ENCODE measurements at regions not wholly inside any gene's neighbourhood (a gene's known extent, or its start where the extent isn't known, plus 50 kb on each side); places are given as distances from the start of the nearest gene placed in this dataset.
A peak's percentile ranks its signal among the peaks of the same experiment; 100 is the strongest.
"Not testable (repeated sequence)": the region's sequence is repeated elsewhere in the genome, so short reads cannot be mapped to it uniquely, and the experiment has no call there.

DNA sequence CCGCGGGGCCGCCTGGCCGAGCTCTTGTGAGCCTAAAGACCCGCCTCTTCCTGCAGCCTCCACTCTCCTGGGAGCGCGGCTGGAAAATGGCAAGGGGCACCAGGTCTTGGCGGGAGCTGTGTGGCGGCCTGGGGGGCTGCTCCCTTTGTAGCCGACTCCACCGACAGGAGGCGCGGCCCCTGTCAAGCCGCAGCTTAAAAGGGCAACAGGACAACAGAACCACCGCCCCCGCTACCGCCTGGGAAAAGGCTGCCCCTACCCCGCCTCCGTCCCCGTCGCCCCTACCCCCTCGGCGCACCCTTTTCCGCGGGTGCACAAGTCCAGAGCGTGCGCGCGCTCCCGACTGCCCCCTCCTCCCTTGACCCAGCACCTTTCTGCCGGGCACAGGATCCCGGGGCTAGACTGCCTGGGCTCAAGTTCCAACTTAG lies 60.3 kb downstream of the GOLGA8K start:
- DNase-seq (ENCODE audit: low spot score) = peak; percentile 0

DNA sequence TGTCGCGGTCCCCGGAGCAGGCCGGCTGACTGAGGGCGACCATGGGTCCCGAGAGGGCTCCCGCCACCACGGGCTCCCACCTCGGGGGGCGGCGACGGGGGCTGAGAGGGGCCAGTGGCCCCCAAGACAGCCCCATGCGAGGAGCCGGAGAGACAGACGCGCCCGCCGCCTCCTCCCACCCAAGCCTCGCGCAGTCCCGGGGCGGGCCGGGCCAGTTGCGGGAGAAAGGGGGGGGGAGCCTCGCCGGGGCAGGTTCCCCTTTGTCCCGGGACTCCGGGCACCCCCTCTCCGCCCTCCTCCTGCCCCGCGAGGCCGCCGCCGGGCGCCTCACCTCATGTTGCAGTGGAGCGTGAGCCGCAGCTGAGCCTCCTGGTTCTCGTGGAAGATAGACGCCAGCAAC lies 60.8 kb downstream of the GOLGA8K start:
- not testable (repeated sequence) for DNase-seq (ENCODE audit: low spot score)

DNA sequence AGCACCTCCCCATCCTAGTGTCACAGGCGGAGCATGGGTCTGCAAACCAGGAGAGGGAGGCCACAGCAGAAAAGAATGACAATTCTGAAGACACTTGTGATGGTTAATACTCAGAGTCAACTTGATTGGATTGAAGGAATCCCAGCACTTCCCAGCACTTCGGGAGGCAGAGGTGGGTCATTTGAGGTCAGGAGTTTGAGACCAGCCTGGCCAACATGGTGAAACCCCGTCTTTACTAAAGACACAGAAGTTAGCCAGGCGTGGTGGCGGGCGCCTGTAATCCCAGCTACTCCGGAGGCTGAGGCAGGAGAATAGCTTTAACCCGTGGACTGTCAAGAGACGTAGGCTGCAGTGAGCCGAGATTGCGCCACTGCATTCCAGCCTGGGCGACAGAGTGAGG lies 61.6 kb downstream of the GOLGA8K start:
- not testable (repeated sequence) for DNase-seq (ENCODE audit: low spot score)

DNA sequence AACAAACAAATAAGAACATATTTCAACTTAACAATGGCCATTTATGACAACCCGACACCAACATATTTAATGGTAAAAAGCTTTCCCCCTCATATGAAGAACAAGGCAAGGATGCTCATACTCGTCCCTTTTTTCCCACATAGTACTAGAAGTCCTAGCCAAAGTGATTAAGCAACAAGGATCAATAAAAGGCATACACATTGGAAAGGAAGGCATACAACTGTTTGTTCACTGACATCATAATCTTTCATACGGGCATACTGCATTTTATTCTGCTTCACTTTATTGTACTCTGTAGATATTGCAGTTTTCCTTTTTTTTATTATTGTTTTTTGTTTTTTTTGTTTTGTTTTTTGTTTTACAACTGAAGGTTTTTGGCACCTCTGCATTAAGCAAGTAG lies 66.3 kb downstream of the GOLGA8K start:
- DNase-seq (ENCODE audit: low spot score) = not testable (repeated sequence)

DNA sequence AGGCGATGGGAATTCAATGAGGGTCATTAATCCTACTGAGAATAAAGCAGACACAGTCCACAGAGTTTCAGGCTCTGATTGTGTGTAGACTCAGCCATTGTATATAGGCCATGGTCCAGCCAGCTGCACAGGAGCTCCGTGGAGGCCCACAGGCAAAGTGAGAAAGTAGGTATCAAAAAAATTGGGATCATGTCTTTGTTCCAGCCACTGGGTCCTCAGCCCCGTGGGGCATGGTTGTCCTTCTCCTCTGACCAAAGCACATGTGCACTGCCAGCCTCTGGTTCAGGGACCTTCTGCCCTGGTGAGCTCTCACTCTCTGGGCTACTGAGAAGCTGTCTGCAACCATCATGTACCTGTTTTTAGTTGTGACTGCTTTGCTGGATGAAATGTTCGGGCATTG lies 79.7 kb downstream of the GOLGA8K start:
- DNase-seq (ENCODE audit: low spot score) = not testable (repeated sequence)

DNA sequence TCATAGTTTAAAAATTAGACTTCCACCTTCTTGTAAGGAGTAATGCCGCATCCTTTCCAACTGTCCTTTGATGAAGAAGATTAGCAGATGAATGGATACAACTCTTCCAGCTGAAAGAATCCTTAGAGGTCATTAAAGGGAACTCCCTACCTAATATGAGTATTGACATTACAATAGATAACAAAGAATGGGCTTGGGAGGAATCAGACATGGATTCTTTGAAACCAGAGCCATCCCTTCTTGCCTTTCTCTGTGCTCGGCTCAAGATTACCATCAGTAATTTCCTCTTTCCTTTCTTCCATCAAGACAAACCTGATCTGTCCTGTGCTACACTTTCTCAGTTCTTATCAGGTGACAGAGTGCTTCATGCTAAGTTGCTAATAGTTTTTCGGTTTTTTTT lies 83.8 kb downstream of the GOLGA8K start:
- DNase-seq (ENCODE audit: low spot score) = not testable (repeated sequence)

DNA sequence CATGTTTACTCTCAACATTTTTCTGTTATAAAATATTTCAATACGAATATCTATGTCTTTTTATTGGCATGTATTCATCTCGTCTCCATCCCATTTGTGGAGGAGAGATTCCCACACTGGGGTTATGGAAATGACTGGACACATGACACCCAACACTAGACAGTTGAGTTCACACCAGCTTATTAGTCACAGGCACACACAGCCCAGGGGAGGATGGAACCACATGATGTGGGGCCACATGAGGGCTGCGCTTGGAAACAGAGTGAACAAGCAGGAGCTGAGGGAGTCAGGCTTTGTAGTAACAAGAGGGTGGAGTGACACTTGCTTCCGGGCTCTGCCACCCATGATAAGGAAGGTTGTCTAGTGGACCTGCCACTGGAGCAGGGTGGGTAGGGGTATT lies 86.6 kb downstream of the GOLGA8K start:
- DNase-seq (ENCODE audit: low spot score) = not testable (repeated sequence)

DNA sequence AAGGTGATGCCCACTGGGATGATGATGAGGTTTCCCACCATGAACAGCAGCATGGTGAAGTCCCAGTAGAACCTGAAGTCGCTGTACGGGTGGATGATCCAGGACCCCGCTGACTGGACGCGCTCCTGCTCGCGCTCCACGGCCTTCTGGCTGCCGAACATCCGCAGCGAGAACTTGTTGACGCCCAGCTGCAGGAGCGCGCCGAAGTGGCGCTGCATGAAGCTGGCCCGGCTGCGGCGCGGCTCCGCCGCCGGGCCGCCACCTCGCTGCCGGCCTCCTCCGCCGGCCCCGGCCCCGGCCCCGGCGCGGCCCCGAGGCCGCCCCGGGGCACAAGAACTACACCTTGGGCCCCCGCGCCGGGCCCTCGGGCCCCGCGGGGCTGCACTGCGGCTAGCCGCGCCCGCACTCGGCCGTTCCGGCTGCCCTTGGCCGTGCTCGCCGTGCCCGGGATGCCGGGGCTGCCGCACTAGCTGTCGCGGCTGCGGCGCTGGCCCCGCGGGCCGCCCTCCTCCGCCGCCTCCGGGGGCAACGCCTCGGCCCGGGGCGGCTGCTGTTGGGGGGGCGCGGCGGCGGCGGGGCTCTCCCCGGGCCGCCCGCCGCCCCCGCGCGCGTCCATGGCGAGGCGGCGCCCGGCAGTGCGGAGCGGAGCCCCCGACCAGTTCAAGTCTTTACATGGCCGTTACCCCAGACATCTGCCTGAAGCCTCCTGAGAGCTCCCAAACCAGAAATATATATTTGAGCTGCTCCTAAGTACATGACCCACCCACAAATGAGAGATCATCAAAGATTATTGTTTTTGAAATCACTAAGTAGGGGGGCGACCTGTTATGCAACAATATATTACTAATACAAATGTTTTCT lies 87.8 kb downstream of the GOLGA8K start:
- DNase-seq (ENCODE audit: low spot score) = not testable (repeated sequence)

DNA sequence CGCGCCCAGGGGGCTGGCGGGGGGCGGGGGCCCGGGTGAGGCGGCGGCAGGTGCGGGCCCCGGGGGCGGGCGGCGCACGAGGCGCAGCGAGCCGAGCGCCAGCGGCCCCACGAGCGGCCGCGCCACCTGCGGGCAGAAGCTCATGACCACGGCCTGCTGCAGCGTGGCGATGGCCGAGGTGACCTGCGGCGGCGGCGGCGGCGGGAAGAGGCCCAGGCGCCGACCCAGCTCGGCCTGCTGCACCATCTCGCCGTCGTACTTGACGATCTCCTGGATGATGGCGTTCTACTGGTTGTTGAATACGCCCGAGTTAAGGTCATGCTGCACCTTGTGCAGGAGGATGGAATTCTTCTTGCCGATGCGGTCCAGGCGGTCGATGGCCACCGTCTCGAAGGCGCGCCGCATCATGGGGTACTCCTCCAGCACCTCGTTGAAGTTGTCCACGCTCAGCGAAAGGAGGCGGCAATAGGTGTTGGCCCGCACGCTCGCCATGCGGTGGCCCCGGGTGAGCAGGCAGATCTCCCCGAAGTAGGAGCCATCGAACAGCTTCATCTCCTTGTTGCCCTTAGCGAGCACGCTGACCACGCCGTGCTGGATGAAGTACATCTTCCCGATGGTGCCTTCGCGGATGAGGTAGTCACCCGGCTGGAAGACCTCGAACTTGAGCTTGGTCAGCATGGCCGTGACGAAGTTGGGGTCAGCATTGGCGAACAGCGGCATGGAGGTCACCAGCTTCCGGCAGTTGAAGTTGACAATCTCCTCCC lies 89.5 kb downstream of the GOLGA8K start:
- DNase-seq (ENCODE audit: low spot score) = not testable (repeated sequence)

DNA sequence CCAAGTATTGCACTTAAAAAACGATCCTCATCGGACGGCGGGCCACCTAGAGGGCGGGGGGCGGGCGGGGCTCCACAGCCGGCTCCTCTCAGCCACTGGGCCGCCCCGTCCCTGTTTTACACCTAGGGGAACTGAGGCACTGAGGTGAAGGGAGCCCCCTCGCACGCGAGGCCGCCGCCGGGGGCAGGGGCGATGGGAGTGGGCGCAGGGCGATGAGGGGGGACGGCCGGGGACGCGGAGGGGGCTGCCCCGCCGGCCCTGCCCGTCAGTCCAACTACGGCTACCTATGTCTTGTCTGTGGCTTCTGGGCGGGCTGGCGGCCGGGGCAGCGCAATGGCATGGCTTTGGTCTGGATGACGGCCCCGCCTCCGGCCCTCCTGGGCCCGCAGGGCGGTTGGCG lies 90.4 kb downstream of the GOLGA8K start:
- not testable (repeated sequence) for DNase-seq (ENCODE audit: low spot score)

DNA sequence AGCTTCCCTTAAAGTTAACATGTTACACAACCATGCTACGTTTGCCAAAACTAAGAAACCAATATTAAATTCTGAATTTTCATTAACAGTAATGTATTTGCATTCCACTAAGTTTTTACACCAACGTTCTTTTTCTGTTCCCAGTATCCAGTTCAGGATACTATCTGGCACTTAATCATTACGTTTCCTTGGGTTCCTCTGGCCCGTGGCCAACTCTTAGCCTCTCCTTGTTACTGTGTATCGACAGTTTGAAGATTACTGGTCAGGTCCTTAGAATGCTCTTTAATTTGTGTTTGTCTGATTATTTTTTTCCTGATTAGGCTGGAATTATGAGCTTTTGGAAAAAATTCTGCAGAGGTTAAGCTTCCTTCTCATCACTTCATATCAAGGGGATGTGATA lies 95.5 kb downstream of the GOLGA8K start:
- not testable (repeated sequence) for DNase-seq (ENCODE audit: low spot score)

DNA sequence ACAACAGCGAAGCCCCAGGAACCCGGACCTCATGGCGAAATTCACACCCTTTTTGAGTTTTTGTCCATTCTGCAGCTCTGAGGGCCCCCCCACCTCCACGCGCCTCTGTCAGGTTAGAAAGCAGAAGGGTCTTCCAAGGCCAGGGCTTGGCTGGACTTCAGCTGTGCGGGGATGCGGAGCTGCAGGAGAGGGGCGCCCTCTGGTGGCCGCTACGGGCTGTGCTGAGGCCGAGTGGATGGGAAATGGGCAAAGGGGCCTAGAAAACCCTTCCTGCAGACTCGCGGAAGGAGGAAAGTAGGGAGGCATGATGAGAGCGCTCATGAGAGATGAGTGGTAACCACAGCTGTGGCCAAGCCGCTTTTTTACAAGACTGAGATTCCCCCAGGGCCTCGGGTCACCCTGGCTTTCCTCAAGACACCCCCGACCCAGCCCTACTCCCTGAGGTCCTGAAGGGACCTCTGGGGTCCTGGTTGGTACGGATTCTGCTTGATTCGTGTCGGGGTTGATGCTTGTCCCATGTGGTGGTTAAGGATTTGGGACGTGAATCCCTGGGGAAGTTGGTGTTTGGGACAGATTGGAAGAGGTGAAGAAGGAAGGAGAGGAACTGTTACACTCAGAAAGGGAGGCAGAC lies 126.8 kb downstream of the GOLGA8K start:
- not testable (repeated sequence) for DNase-seq (ENCODE audit: low spot score)

DNA sequence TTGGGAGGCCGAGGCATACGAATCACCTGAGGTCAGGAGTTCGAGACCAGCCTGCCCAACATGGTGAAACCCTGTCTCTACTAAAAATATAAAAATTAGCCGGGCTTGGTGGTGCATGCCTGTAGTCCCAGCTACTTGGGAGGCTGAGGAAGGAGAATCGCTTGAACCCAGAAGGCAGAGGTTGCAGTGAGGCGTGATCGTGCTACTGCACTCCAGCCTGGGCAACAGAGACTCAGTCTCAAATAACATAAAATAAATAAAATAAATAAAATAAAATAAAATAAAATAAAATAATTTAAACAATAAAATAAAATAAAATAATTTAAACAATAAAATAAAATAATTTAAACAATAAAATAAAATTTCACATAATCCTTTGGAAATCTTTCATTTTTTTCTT lies 149.1 kb downstream of the GOLGA8K start:
- DNase-seq (ENCODE audit: low spot score) = not testable (repeated sequence)

DNA sequence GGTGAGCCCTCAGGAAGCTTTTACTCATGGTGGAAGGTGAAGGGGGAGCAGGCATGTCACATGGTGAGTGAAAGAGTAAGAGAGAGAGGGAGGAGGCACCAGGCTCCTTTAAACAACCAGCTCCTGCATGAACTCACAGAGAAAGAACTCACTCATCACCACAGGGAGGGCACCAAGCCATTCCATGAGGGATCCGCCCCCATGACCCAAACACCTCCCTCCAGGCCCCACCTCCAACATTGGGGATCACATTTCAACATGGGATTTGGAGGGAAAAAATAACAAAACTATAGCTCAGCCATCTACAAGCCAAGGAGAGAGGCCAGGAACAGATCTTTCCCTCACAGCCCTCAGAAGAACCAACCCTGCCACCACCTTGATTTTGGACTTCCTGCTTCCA lies 153.9 kb downstream of the GOLGA8K start:
- not testable (repeated sequence) for DNase-seq (ENCODE audit: low spot score)

DNA sequence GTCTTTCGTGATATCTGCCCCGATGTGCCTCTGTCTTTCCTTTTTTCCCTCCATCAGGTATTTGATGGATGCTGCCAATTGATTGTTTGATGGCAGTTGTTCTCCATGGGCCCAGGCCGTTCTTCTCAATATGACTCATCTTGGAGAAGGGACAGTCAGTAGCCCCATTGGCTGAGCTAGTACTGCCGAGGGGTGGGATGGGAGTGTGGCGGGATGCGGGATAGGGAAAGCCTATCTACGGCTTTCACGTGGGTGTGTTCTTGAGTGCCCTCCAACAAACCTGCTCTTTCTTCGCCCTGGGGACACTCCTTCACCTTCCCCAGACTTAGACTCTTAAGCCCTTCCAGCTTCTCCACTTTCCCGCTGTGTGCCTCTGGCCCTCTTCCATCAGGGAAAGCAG lies 159.4 kb downstream of the GOLGA8K start:
- DNase-seq (ENCODE audit: low spot score) = not testable (repeated sequence)

DNA sequence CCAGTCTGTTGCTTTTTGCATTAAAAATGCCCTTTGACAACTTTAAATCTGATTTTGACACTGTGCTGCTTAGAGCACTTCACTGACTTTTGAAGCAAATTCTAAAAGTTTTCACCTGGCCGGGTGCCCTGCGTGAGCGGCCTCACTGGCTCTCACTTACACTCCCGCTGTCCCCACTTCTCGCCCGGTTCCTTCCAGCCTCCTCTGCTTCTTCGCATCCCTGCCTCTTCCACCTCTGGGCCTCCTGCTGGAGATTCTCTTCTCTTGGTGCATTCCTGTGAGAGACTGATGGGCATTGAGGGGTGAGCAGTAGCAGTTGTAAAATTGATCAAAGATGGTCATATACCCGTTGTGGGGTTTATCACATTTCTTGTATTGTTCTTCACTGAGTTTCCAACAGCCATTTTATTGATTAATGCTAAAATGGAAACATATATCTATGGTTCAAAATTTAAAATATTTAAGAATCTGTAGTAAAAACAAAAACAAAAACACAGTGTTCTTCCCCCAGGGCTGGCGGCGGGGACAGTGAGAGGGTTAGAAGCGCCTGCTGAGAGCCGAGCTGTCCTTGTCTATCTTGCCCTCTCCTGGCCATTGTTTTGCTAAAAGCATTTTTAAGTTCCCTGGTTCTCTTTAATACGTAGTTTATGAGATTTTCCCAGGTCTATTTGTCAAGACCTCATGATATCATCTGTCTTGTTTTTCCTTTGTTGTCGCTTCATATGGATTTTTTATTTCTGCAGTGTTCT lies 160.1 kb downstream of the GOLGA8K start:
- not testable (repeated sequence) for DNase-seq (ENCODE audit: low spot score)

DNA sequence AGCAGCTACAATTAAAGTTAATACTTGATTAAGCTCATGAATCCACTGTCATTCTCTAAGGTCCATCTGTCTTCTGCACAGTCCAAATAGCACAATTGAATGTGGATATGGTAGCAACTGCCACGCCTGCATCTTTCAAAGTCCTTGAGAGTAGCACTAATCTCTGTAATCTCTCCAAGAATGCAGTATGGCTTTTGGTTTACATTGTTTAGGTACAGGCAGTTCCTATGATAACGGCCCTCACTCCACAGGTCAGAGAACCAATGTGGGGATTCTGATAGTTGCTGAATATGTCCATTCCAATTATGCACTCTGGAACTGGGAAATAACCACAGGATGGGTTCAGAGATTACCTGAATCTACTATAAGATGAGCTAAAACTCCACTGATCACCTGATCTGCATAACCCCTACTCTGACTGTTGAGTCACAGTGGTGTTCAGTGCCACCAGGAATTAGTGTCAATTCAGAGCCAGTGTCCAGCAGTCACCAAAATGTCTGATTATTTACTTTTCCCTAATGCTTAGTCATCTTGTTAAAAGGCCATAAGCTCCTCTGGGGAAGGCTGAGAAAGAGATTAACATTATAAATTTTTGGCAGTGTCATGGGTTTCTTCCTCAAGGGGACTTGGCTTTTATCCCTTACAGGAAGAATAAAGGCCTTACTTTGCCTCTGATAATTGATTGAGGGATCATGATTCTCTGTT lies 175.5 kb downstream of the GOLGA8K start:
- not testable (repeated sequence) for DNase-seq (ENCODE audit: low spot score)

DNA sequence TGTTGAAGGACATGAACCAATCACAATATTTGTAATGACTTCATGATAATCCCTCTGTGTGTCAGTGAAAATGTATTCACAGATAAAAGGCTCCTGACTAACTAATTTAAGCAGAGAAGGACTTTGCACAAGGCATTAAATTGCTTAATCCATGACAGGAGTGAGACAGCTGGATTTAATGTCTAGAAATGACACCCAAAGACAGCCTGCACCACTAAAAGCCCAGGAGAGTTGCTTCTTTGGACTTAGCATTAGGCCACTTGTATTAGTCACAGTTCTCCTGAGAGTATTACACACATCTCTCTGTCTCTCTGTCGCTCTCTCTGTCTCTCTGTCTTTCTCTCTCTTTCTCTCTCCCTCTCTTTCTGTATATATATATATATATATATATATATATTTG lies 180.4 kb downstream of the GOLGA8K start:
- no peak for DNase-seq (ENCODE audit: low spot score)
